Liver (tissue), 8 donors: ENCODE measurements at regions not wholly inside any gene's neighbourhood (a gene's known extent, or its start where the extent isn't known, plus 50 kb on each side); places are given as distances from the start of the nearest gene placed in this dataset.

Experiments used
- DNase-seq: peaks from one replicate; pipeline ENCODE4 v3.0.0-alpha.2; 2017; ENCODE audit warnings: low spot score
- H3K27ac ChIP-seq, 2 donors: one replicate each; pipeline ENCODE4 v1.7.0; 2013; ENCODE audit warnings: inconsistent platforms in 2 of 2, low read length in 2 of 2, control low read depth in 1 of 2, low read depth in 1 of 2, mild to moderate bottlenecking in 1 of 2
- H3K27me3 ChIP-seq, 4 donors: one replicate each; pipeline versions ENCODE4 v1.6.1 to v1.7.0; 2013; ENCODE audit warnings: low read length in 3 of 4, inconsistent platforms in 1 of 4, mild to moderate bottlenecking in 1 of 4, moderate library complexity in 1 of 4; ENCODE audit not compliant: control insufficient read depth in 4 of 4, insufficient read depth in 4 of 4
- H3K36me3 ChIP-seq, 4 donors: one replicate each; pipeline versions ENCODE4 v1.6.1 to v1.7.0; 2013; ENCODE audit warnings: low read length in 3 of 4, mild to moderate bottlenecking in 3 of 4, low read depth in 1 of 4, moderate library complexity in 1 of 4; ENCODE audit not compliant: control insufficient read depth in 4 of 4, insufficient read depth in 3 of 4
- H3K4me1 ChIP-seq, 4 donors: one replicate each; pipeline versions ENCODE4 v1.6.1 to v1.7.0; 2013; ENCODE audit warnings: low read length in 3 of 4, mild to moderate bottlenecking in 3 of 4, moderate library complexity in 1 of 4; ENCODE audit not compliant: control insufficient read depth in 4 of 4, insufficient read depth in 4 of 4
- H3K4me3 ChIP-seq, 3 donors: one replicate each; pipeline versions ENCODE4 v1.6.1 to v1.7.0; 2013; ENCODE audit warnings: low read length in 3 of 3, control low read depth in 1 of 3, low read depth in 1 of 3, mild to moderate bottlenecking in 1 of 3
- H3K9ac ChIP-seq, 2 donors: one replicate each; pipeline ENCODE4 v1.7.0; 2013; ENCODE audit warnings: low read length in 2 of 2, mild to moderate bottlenecking in 2 of 2, moderate library complexity in 2 of 2, control low read depth in 1 of 2, low read depth in 1 of 2
- H3K9me3 ChIP-seq, 4 donors: one replicate each; pipeline versions ENCODE4 v1.6.1 to v1.7.0; 2013; ENCODE audit warnings: low read length in 3 of 4; ENCODE audit not compliant: control insufficient read depth in 4 of 4
- ATF3 ChIP-seq: IDR thresholded peaks from 2 replicates; pipeline ENCODE4 v1.6.1; 2016; ENCODE audit warnings: antibody characterized with exemption
- CTCF ChIP-seq: fragments of 150-350 bp; IDR thresholded peaks from 2 replicates; pipeline ENCODE4 v1.5.1; 2017; ENCODE audit warnings: improper control_type of control experiment, low read depth, low read length; ENCODE audit not compliant: missing input control
- EGR1 ChIP-seq, 2 donors: IDR thresholded peaks; 2 replicates each; pipeline ENCODE4 v1.6.1; 2016 to 2018; ENCODE audit warnings: antibody characterized with exemption in 2 of 2, low read depth in 2 of 2
- FOXA1 ChIP-seq: IDR thresholded peaks from 2 replicates; pipeline ENCODE4 v1.6.1; 2016; ENCODE audit warnings: antibody characterized with exemption
- GABPA ChIP-seq, 2 donors: IDR thresholded peaks in 1 of 2; conservative IDR thresholded peaks in 1 of 2; 2 replicates each; pipeline ENCODE4 v1.6.1; 2016; ENCODE audit warnings: antibody characterized with exemption in 2 of 2, mild to moderate bottlenecking in 1 of 2, moderate library complexity in 1 of 2
- HNF4A ChIP-seq, 2 donors: conservative IDR thresholded peaks; 2 replicates each; pipeline ENCODE4 v1.6.1; 2016; ENCODE audit warnings: antibody characterized with exemption in 2 of 2, mild to moderate bottlenecking in 2 of 2
- HNF4G ChIP-seq: IDR thresholded peaks from 2 replicates; pipeline ENCODE4 v1.6.1; 2016; ENCODE audit warnings: antibody characterized with exemption
- JUND ChIP-seq, 2 donors: IDR thresholded peaks; 2 replicates each; pipeline ENCODE4 v1.6.1; 2016; ENCODE audit warnings: antibody characterized with exemption in 2 of 2
- MAX ChIP-seq: IDR thresholded peaks from 2 replicates; pipeline ENCODE4 v1.6.1; 2016; ENCODE audit warnings: antibody characterized with exemption
- NR2F2 ChIP-seq: IDR thresholded peaks from 2 replicates; pipeline ENCODE4 v1.6.1; 2016; ENCODE audit warnings: antibody characterized with exemption
- RAD21 ChIP-seq, 2 donors: IDR thresholded peaks; 2 replicates each; pipeline ENCODE4 v1.6.1; 2016; ENCODE audit warnings: antibody characterized with exemption in 2 of 2, mild to moderate bottlenecking in 2 of 2
- RXRA ChIP-seq, 2 donors: IDR thresholded peaks; 2 replicates each; pipeline ENCODE4 v1.6.1; 2017 to 2018; ENCODE audit warnings: antibody characterized with exemption in 2 of 2, mild to moderate bottlenecking in 1 of 2
- SP1 ChIP-seq: IDR thresholded peaks from 2 replicates; pipeline ENCODE4 v1.6.1; 2018; ENCODE audit warnings: antibody characterized with exemption, mild to moderate bottlenecking
- TAF1 ChIP-seq: conservative IDR thresholded peaks from 2 replicates; pipeline ENCODE4 v1.6.1; 2016; ENCODE audit warnings: antibody characterized with exemption, mild to moderate bottlenecking
- YY1 ChIP-seq: IDR thresholded peaks from 2 replicates; pipeline ENCODE4 v1.6.1; 2016; ENCODE audit warnings: antibody characterized with exemption, mild to moderate bottlenecking
- WGBS: extraction: QIAGEN DNeasy Blood & Tissue Kit; methylation state at CpG from one replicate; pipeline ENCODE4 v1.1.7; 2013; 5-methylcytosine and 5-hydroxymethylcytosine counted together
- donor health status: healthy.
- donor health status: healthy.
- donor health status: healthy.
- donor health status: healthy.
- donor health status: healthy.

GRCh38 chr13:50586414-50587083 lies 256.9 kb downstream of the DLEU7 start:
- Histone ChIP-seq H3K9ac (no peak overlapping the region), H3K27me3 (no peaks in the 10 kb centered on the region), H3K9me3 (no peaks in the 10 kb centered on the region), H3K4me1 (no peaks in the 10 kb centered on the region), H3K4me3 (no peak overlapping the region), H3K27ac (no peak overlapping the region), H3K36me3 (no peaks in the 10 kb centered on the region)
- DNase-seq, result no peak
- TF ChIP-seq GABPA (IDR thresholded peaks at IDR 0.05 in 1 of 2, conservative IDR thresholded peaks at IDR 0.05 in 1 of 2) (no peak), SP1 (no peak), RXRA (IDR thresholded peaks at IDR 0.05) (no peak), ATF3 (no peak), TAF1 (no peak), NR2F2 (no peak), EGR1 (IDR thresholded peaks at IDR 0.05; ENCODE audit: low read depth in 2 of 2) (no peak), JUND (IDR thresholded peaks at IDR 0.05) (no peak), HNF4G (no peak), CTCF (no peak), RAD21 (IDR thresholded peaks at IDR 0.05) (no peak), YY1 (no peak)
- 86% methylated on average over 8 of the region's 8 CpGs for WGBS

- TF ChIP-seq FOXA1, result no peak
- TF ChIP-seq JUND (IDR thresholded peaks at IDR 0.05), result no peak
- TF ChIP-seq HNF4A (conservative IDR thresholded peaks at IDR 0.05), result no peak
- TF ChIP-seq CTCF, result no peak
- TF ChIP-seq RXRA (IDR thresholded peaks at IDR 0.05), result no peak
- TF ChIP-seq EGR1 (IDR thresholded peaks at IDR 0.05; ENCODE audit: low read depth in 2 of 2), result no peak
- TF ChIP-seq NR2F2, result no peak
- no peak for TF ChIP-seq MAX
- TF ChIP-seq TAF1, result no peak
- TF ChIP-seq HNF4G, result no peak
- no peaks in the 10 kb centered on the region for H3K27me3 ChIP-seq
- H3K4me3 ChIP-seq, result no peak overlapping the region
- H3K9ac ChIP-seq, result no peak overlapping the region
- no peak overlapping the region for H3K27ac ChIP-seq
- no peak for DNase-seq
- no peaks in the 10 kb centered on the region for H3K4me1 ChIP-seq
- H3K36me3 ChIP-seq, result no peaks in the 10 kb centered on the region
- H3K9me3 ChIP-seq, result no peaks in the 10 kb centered on the region
- 84% methylated on average over 4 of the region's 4 CpGs for WGBS
Measured at GRCh38 chr13:50587115-50587514, 256.4 kb downstream of the DLEU7 start.
